Omental fat pad (tissue), 3 donors: ENCODE measurements at regions not wholly inside any gene's neighbourhood (a gene's known extent, or its start where the extent isn't known, plus 50 kb on each side); places are given as distances from the start of the nearest gene placed in this dataset.

Experiments used
- ATAC-seq: fragments of 150-250 bp; one replicate; pipeline ENCODE4 v1.9.1; 2016; ENCODE audit warnings: mild to moderate bottlenecking, moderate library complexity; ENCODE audit not compliant: low FRiP score
- DNase-seq: peaks from one replicate; pipeline ENCODE4 v3.0.0-alpha.2; 2019; ENCODE audit warnings: low spot score
- TF ChIP-seq, protein P1 (sequence below), 3 donors: fragments of 450-650 bp; IDR thresholded peaks; one replicate each; pipeline ENCODE4 v1.5.1; 2016 to 2017; ENCODE audit warnings: antibody characterized with exemption in 3 of 3, mild to moderate bottlenecking in 3 of 3, moderate library complexity in 2 of 3

DNA sequence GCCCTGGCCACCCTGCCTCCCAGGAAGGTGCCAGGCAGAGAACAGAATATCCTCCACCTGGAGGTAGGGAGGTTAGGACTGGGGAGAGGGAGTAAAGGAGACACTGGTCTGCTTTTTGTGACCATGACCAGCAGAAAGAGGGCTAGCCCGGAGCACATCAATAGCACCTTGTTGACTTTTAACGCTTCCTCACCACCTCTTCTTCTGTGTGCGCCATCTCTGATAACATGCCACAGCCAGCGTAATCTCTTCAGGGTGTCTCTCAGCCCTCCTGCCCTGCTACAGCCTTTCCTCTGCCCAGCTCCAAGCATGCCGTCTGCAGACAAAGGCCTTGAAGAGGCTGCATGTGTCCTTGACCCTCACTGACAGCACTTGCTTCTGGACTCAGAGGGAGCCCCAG is 50.9 kb upstream of the GJA5 start:
- no peak for DNase-seq
- TF ChIP-seq, protein P1, sequence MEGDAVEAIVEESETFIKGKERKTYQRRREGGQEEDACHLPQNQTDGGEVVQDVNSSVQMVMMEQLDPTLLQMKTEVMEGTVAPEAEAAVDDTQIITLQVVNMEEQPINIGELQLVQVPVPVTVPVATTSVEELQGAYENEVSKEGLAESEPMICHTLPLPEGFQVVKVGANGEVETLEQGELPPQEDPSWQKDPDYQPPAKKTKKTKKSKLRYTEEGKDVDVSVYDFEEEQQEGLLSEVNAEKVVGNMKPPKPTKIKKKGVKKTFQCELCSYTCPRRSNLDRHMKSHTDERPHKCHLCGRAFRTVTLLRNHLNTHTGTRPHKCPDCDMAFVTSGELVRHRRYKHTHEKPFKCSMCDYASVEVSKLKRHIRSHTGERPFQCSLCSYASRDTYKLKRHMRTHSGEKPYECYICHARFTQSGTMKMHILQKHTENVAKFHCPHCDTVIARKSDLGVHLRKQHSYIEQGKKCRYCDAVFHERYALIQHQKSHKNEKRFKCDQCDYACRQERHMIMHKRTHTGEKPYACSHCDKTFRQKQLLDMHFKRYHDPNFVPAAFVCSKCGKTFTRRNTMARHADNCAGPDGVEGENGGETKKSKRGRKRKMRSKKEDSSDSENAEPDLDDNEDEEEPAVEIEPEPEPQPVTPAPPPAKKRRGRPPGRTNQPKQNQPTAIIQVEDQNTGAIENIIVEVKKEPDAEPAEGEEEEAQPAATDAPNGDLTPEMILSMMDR (IDR thresholded peaks at IDR 0.05), result no peak
- no peak for ATAC-seq

DNA sequence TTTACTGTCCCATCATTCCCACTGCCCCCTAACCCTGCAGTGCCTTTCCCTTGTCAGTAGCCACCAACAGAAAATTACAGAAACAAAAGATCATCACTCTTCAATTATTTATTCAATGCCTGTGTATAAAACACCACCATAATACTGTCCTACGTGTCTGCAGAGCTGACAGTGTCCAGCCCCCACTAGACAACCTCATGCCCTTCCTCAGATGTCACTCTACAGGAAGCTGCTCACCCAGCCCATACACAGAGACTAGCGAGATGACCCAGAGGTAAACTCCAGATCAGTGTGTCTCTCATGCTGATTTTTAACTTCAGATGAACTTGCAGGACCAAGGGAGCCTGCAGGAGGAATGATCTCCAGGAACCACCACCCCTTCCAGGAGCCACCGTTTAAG is 51.3 kb upstream of the GJA5 start:
- TF ChIP-seq, protein P1 (IDR thresholded peaks at IDR 0.05), result no peak
- DNase-seq (no peak), ATAC-seq (no peak)

DNA sequence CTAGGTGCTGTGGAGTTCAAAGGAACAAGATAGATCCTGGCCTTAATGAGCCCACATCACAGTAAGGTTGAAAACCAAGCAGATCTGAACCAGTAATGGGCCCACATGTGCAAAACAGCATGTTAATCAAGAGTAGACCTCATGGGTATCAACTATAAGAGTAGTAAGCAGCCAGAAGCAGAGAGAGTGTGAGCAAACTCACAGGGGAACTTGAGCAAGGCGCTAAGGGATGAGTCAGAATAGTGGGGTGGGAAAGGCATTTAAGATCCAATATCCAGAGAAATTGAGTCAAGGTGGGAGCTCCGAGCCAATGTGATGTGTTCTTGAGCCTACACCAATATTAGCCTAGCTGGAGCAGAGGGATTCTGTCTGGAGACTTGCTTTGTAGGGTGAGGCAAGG is 52.4 kb upstream of the GJA5 start:
- no peak for DNase-seq
- ATAC-seq, result no peak
- TF ChIP-seq, protein P1 (IDR thresholded peaks at IDR 0.05), result no peak

DNA sequence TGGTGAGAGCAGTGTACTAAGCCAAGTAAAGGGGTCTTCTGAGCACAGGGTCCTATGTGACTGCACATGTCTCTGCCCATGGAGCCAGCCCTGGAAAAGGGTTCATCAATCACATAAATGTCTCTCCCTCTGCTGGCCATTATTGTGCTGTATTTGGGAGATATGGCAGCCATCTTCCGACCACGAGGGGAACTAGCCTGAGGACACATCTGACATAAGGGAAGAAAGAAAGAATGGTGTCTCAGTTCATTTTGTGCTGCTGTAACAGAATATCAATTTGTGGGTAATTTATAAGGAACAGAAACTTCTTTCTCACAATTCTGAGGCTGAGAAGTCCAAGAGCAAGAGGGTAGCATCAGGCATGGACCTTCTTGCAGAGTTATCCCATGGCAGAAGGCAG is 55.1 kb upstream of the GJA5 start:
- DNase-seq (no peak), ATAC-seq (no peak)
- TF ChIP-seq, protein P1 (IDR thresholded peaks at IDR 0.05), result no peak

DNA sequence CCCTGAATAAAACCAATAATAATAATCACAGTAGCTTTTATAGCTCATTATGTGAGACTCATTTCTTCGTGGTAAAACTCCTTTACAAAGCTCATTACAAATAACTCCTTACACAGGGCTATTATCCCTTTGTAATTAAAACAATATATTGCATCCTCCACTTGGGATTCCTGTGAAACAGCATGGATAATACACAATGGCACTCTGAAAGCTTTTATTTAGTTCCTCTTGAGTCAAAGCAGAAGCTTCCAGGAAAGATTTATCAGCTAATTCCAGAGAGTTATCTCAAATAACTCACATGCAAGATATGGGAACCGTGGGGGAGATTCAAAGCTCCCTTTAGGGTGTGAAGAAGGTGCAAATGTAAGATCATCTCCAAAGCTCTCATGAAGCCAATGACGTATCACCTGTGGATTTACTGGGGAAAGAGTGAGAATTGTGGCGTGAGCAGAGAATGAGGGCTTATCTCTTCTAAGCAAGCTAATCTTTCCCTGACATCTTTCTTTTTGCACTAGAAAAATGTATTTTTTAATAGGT is 60.4 kb upstream of the GJA5 start:
- ATAC-seq (no peak), DNase-seq (no peak)
- TF ChIP-seq, protein P1 (IDR thresholded peaks at IDR 0.05), result no peak

DNA sequence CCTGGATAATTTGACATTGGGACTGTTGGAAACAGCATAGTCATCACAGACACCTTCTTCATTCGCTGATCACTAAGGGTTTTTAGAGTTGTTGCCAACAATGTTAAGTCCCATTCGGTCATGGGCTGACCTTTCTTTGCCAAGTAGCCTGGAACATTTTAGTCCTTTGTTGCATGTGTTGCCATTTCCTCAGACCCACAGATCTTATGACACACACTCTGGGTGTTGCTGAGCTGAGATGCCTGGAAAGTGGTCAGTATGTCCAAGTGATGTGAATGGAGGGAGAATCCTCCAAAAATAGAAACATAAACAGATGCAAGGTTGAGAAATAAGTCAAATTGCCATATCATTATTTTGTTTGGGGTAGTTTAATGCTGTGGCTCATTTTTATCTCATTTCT is 61.5 kb upstream of the GJA5 start:
- ATAC-seq (peak; percentile 83), DNase-seq (no peak)
- TF ChIP-seq, protein P1 (IDR thresholded peaks at IDR 0.05), result no peak

DNA sequence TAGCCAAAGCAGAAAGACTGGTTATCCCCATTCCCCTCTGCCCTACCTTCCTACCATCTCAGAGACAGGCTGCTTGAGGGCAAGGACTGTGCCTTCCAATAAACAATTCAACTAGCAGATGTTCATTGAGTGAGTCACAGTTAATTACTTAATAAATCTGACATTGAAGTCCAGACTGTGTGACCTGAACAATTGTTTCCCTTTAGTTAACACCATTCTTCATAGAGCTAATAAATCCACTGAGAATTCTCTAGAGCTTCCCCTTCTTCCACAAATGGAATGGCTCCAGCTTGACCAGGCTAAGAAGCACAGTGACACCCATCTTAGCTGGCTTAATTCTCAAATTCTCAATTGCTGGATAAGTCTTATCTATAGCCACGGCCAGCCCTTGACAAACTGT is 61.9 kb upstream of the GJA5 start:
- ATAC-seq (peak; percentile 63), DNase-seq (no peak)
- TF ChIP-seq, protein P1 (IDR thresholded peaks at IDR 0.05), result no peak
